Right atrium auricular region (tissue), 2 donors: ENCODE measurements at regions not wholly inside any gene's neighbourhood (a gene's known extent, or its start where the extent isn't known, plus 50 kb on each side); places are given as distances from the start of the nearest gene placed in this dataset.
"Not testable (repeated sequence)": the region's sequence is repeated elsewhere in the genome, so short reads cannot be mapped to it uniquely, and the experiment has no call there.

Source experiments
- DNase-seq: peaks from one replicate; pipeline ENCODE4 v3.0.0-alpha.2; 2019; ENCODE audit warnings: low spot score
- H3K27ac ChIP-seq, 2 donors: fragments of 200-600 bp; sonication (generic); 1 replicate in 1 of 2; 2 replicates in 1 of 2; pipeline ENCODE4 v1.5.1; 2016 to 2019
- H3K27me3 ChIP-seq, 2 donors: fragments of 200-600 bp; sonication (generic); one replicate each; pipeline versions ENCODE4 v1.5.1 to v1.6.0; 2017 to 2019
- H3K36me3 ChIP-seq: fragments of 200-600 bp; sonication (generic); one replicate; pipeline ENCODE4 v1.5.1; 2016
- H3K4me1 ChIP-seq, 2 donors: fragments of 200-600 bp; sonication (generic); one replicate each; pipeline versions ENCODE4 v1.5.1 to v1.6.0; 2017 to 2019
- H3K4me3 ChIP-seq, 2 donors: fragments of 200-600 bp; sonication (generic); 1 replicate in 1 of 2; 2 replicates in 1 of 2; pipeline ENCODE4 v1.5.1; 2017 to 2019; ENCODE audit warnings: mild to moderate bottlenecking in 1 of 2, moderate library complexity in 1 of 2
- H3K9me3 ChIP-seq, 2 donors: fragments of 200-600 bp; sonication (generic); one replicate each; pipeline ENCODE4 v1.5.1; 2019
- TF ChIP-seq, protein P1 (sequence below), 2 donors: fragments of 200-600 bp; sonication (generic); IDR thresholded peaks; one replicate each; pipeline ENCODE4 v1.5.1; 2019; ENCODE audit warnings: antibody characterized with exemption in 2 of 2

DNA sequence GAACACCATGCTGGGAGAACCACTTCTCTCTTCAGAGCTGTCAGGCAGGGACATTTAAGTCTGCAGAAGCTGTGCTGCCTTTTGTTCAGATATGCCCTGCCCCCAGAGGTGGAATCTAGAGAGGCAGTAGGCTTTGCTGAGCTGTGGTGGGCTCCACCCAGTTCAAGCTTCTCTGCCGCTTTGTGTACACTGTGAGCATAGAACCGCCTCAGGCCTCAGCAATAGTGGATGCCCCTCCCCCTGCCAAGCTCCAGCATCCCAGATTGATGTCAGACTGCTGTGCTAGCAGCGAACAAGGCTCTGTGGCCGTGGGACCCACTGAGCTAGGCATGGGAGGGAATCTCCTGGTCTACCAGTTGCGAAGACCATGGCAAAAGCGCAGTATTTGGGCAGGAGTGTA is 121.6 kb downstream of the NFKBIZ start:
- Histone ChIP-seq H3K4me1 (no peaks in the 10 kb centered on the region), H3K4me3 (no peak overlapping the region), H3K27me3 (no peaks in the 10 kb centered on the region), H3K27ac (no peak overlapping the region), H3K9me3 (no peaks in the 10 kb centered on the region), H3K36me3 (no peaks in the 10 kb centered on the region)
- TF ChIP-seq, protein P1, sequence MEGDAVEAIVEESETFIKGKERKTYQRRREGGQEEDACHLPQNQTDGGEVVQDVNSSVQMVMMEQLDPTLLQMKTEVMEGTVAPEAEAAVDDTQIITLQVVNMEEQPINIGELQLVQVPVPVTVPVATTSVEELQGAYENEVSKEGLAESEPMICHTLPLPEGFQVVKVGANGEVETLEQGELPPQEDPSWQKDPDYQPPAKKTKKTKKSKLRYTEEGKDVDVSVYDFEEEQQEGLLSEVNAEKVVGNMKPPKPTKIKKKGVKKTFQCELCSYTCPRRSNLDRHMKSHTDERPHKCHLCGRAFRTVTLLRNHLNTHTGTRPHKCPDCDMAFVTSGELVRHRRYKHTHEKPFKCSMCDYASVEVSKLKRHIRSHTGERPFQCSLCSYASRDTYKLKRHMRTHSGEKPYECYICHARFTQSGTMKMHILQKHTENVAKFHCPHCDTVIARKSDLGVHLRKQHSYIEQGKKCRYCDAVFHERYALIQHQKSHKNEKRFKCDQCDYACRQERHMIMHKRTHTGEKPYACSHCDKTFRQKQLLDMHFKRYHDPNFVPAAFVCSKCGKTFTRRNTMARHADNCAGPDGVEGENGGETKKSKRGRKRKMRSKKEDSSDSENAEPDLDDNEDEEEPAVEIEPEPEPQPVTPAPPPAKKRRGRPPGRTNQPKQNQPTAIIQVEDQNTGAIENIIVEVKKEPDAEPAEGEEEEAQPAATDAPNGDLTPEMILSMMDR (IDR thresholded peaks at IDR 0.05): no peak
- DNase-seq: no peak

DNA sequence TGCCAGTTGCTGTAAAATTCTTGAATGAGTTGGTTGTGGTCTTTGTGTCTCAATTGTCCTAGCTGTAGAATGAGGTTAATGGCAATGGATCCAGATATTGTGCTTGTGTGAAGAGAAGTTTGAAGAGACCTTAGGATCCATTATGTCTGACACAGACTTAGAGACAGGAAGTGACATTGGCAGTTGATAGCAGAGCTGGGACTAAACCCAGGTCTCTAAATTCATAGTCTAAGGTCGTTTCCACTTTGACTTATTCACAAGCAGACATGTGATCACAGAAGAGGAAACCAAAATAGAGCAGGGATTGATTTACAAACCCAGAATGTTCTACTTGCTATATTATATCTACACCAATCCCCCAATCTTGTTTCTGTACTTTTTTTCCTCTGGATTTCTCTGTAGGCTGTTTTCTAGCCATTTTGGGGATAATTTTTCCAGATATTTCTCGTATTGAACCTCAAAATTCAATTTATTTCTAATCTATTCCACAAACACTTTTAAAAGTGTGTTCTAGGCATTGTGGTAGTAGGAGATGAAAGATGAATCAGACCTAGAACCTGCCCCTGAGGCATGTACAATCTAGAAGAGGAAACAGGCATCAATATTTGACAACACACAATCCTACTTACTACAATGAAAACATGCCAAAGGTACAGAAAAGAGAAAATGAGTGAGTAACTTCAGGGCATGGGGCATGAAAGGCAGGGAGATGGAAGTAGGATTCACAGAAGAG is 123.3 kb downstream of the NFKBIZ start:
- Histone ChIP-seq H3K27ac (no peak overlapping the region), H3K36me3 (no peaks in the 10 kb centered on the region), H3K27me3 (no peaks in the 10 kb centered on the region), H3K4me1 (peaks cover 0 to 9% of the 10 kb centered on the region in 2 donors), H3K4me3 (no peak overlapping the region), H3K9me3 (no peaks in the 10 kb centered on the region)
- TF ChIP-seq, protein P1 (IDR thresholded peaks at IDR 0.05): no peak
- no peak for DNase-seq

DNA sequence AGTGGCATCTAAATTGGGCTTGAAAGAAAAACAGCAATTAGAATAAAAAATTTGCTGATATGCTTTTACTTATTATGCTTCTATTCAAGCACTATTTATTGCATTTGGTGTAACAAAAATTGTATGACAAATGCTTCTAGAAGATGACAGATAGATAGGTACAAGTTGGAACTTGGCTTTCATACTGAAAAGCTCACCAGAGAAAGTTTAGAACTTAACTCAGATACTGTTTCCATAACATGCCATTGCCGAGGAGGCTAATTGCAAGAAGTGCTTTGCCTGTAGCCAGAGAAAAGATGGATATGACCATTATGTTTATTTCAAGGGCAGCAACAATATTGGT is 123.8 kb downstream of the NFKBIZ start:
- H3K9me3 ChIP-seq: no peaks in the 10 kb centered on the region

DNA sequence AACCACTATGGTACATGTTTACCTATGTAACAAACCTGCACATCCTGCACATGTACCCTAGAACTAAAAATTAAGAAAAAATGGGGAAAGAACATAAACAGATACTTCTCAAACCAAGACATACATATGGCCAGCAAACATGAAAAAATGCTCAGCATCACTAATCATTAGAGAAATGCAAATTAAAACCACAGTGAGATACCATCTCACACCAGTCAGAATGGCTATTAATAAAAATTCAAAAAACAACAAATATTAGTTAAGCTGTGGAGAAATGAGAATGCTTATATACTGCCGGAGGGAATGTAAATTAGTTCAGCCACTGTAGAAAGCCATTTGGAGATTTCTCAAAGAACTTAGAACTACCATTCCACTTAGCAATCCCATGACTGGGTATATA is 126.1 kb downstream of the NFKBIZ start:
- H3K9me3 ChIP-seq, DNase-seq, H3K27me3 ChIP-seq, H3K36me3 ChIP-seq, H3K27ac ChIP-seq, H3K4me1 ChIP-seq, H3K4me3 ChIP-seq: not testable (repeated sequence)

More for the DNA sequence above, 123.8 kb downstream of the NFKBIZ start:
- H3K4me1 ChIP-seq: peaks cover 0 to 9% of the 10 kb centered on the region in 2 donors
- no peak for DNase-seq
- TF ChIP-seq, protein P1 (IDR thresholded peaks at IDR 0.05): no peak
- H3K27ac ChIP-seq: no peak overlapping the region
- H3K4me3 ChIP-seq: no peak overlapping the region
- no peaks in the 10 kb centered on the region for H3K27me3 ChIP-seq
- H3K36me3 ChIP-seq: no peaks in the 10 kb centered on the region

DNA sequence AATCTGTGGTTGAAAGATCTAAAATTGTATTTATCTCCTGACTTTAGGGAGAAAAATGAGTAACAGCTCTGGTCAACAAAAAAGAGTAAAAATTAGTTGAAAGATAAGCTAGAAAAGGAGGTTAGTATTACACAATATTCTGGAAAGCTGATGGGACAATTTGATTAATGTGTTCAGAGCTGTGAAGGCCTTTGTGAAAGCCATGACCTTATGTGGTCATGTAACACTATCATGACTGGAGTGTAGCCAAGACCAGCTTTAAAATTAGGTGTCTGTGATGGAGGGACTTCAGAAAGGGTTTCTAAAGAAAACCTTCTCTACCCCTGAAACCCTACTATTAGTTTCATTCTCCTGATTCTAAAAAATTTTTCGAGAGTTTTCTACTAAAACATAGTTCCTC is 127.2 kb downstream of the NFKBIZ start:
- no peaks in the 10 kb centered on the region for H3K36me3 ChIP-seq
- H3K9me3 ChIP-seq: no peaks in the 10 kb centered on the region
- peaks cover 0 to 9% of the 10 kb centered on the region in 2 donors for H3K4me1 ChIP-seq
- no peak for DNase-seq
- no peak overlapping the region for H3K27ac ChIP-seq
- TF ChIP-seq, protein P1 (IDR thresholded peaks at IDR 0.05): no peak
- no peak overlapping the region for H3K4me3 ChIP-seq
- no peaks in the 10 kb centered on the region for H3K27me3 ChIP-seq

DNA sequence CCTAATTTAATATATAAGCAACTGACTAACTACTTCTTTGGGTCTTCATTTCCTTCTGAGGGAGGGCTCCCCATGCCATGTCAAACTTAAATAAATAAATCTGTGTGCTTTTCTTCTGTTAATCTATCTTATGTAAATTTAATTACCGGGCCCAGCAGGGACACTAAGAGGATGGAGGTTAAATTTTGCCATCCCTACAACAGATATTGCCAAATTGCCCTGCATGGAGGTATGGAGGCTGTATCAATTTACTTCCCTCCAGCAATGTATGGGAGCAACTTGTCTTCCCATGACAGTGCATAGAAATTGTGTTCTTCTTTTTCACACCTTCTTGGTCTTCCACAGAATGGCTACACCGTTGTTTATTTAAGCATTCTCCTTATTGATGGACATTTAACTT is 129.0 kb downstream of the NFKBIZ start:
- no peak for DNase-seq
- H3K27ac ChIP-seq: no peak overlapping the region
- H3K4me3 ChIP-seq: no peak overlapping the region
- TF ChIP-seq, protein P1 (IDR thresholded peaks at IDR 0.05): no peak
- no peaks in the 10 kb centered on the region for H3K27me3 ChIP-seq
- no peaks in the 10 kb centered on the region for H3K36me3 ChIP-seq
- H3K4me1 ChIP-seq: peaks cover 0 to 9% of the 10 kb centered on the region in 2 donors
- no peaks in the 10 kb centered on the region for H3K9me3 ChIP-seq
